NCI-H345 treated with DMSO at 0.1 percent for 48 hours (cell line): ENCODE measurements at regions not wholly inside any gene's neighbourhood (a gene's known extent, or its start where the extent isn't known, plus 50 kb on each side); places are given as distances from the start of the nearest gene placed in this dataset.

Experiments used
- DNase-seq: peaks from one replicate; lab custom pipeline; 2025; ENCODE audit not compliant: unreplicated experiment; lab: John Stamatoyannopoulos, UW

DNA sequence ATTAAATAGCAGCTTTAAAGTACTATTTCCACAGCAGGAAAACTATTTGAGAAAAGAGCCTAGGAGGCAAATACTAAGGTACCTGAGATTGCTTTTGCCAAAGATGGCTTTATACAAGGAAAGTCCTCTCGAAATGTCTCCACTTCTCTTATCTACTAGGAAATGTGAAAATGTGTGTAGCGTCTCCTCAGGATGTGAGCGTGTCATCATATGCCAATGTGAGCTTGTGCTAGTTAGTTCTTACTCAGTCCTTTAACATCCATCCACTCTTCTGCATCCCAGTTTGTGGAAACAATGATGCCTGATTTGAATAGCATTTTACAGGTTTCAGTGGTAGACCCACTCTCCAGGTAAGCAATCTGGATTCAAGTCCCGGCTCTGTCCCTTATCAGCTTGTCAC lies 421.0 kb downstream of the DYNC2H1 start:
- no peak for DNase-seq

- no peak for DNase-seq
Measured at GRCh38 chr11:103532133-103532788, 423.0 kb downstream of the DYNC2H1 start.

DNA sequence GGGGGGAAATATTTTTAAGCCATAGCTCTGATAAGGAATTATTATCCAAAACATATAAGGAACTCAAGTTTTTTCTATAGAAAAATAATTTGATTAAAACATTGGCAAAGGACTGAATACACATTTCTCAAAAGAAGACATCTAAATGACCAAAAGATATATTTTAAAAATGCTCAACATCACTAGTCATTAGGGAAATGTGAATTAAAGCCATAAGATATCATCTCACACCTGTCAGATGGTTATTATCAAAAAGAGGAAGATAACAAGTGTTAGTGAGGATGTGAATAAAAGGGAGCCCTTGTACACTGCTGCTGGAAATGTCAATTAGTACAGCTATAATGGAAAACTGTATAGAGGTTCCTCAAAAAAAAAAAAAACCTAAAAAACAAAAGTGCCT lies 425.0 kb downstream of the DYNC2H1 start:
- DNase-seq = no peak

DNA sequence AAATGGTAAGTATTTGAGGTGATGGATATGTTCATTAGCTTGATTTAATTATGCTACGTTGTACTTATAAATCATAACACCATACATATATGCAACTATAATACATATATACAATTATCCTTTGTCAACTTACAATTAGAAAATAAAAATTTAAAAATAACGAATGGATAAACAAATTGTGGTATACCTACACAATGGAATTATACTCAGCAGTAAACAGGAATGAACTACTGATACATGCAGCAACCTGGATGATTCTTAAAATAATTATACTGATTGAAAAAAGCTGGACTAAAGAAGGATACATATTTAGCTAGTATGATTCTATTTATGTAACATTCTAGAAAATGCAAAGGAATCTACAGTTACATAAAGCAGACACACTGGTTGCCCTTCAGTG lies 425.7 kb downstream of the DYNC2H1 start:
- DNase-seq = no peak

DNA sequence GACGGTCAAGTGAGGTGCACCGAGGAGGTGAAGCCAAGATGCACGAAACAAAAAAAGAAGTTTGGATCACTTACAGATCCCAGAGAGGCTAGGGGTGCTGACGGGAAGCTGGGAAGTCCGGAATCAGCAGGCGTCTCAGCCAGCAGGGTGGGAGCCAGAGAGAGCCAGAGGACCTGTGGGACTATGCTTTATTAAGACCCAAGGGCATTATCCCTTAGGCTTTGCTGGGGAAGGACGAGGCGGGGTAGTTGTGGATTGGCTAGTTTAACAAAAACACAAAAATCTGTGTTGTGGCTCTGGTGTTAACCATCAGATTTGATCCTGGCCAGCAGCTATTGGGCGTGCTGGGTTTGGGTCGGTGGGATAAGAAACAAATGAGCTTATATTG lies 427.1 kb downstream of the DYNC2H1 start:
- no peak for DNase-seq

GRCh38 chr11:103537904-103538502 lies 428.8 kb downstream of the DYNC2H1 start:
- no peak for DNase-seq

DNA sequence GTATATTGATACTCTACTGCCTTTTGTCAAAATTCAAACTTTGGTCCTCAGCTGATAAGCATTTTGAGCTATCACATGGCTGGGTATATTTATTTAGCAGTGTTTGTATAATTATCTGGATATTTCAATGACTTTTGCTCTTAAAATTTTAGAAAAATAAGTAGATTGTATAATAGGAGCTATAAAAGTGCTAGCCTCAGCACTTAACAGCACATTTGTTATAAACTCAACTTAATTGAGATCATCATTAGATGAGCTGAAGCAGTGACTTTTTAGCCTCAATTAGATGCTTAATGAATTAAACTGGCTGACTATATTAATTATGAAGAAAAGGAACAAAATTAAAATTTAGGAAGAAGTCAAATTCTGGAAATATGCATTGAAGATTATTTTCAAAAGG lies 429.9 kb downstream of the DYNC2H1 start:
- DNase-seq = no peak

- DNase-seq = no peak
Measured at GRCh38 chr11:103541186-103541795, 432.1 kb downstream of the DYNC2H1 start.

- no peak for DNase-seq
Measured at GRCh38 chr11:103542851-103543250, 433.6 kb downstream of the DYNC2H1 start.

DNA sequence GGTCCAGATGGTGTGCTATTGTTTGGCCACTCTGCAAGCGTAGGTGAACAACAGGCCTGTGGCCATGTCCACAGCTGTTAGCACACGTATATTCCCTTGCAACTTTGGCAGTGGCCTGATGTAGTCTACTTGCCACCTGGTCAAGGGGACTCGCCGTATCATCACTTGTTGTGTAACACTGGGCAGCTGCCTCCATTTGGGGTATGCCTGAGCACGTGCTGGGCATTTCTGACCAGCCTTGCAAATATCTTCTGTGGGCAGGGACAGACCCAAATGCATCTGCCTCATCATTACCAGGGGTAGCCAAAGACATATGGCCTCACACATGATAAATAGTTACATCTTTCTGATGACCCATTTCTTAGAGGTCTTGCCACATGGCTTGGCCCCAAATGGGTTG lies 434.2 kb downstream of the DYNC2H1 start:
- DNase-seq = no peak

GRCh38 chr11:103544874-103545273 lies 435.6 kb downstream of the DYNC2H1 start:
- DNase-seq = no peak

- DNase-seq = no peak
Measured at GRCh38 chr11:103545551-103545950, 436.3 kb downstream of the DYNC2H1 start.

- no peak for DNase-seq
Measured at GRCh38 chr11:103546236-103546635, 437.0 kb downstream of the DYNC2H1 start.

DNA sequence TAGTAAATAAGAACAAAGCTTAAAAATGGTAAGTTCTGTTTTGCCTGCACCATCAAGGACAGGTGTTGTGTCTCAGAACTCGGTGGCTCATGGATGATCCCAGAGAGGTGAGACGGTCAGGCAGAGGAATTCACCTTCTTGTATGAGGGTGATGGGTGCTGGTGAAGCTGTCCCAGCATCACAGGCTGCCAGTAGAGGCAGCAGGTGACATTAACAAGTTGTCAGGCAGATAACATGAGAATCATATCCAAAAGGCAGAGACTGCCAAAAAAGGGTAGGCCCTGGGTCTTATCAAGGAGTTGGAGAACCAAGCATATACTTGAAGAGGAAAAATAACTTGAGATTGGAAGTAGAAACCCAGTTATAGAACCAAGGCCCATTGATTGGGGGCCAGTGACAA lies 437.8 kb downstream of the DYNC2H1 start:
- DNase-seq = no peak

GRCh38 chr11:103547691-103548090 lies 438.5 kb downstream of the DYNC2H1 start:
- DNase-seq = no peak

- DNase-seq = no peak
Measured at GRCh38 chr11:103548838-103549237, 439.6 kb downstream of the DYNC2H1 start.

DNA sequence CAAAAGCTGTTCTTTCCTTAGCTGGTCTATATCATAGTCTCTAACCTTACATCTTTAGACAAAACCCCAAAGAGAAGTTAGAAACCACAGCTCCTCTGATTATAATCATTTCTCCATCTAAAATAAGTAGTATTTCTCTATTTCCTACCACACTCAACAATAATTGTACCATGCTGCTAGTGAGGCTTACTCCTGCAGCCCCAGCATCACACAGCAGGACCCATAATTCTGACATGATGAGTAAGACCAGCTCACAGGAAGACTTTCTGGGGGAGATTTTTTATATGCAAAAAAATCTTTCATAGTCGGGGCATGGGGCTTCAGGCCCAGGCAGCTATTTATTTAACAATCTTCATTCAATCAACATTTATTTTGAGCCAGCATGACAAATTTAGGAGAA lies 441.6 kb downstream of the DYNC2H1 start:
- no peak for DNase-seq

DNA sequence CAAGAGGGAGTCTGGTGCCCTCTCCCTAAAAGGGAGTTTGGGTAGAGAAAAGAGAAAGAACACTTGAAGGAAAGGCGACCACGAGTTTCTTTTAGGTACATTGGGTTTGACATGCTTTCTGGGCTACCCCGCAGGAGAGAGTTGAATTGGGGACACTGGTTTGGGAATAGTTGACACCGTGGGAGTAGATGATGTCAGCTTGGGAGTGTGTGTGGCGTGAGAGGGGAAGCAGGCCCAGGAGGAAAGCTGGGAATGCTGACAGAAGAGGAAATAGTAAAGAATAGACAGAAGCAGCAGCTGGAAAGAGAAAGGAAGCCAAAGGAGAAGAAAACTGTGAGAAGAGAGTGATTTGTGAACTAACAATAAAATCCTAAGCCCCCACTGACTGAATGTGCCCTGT lies 442.9 kb downstream of the DYNC2H1 start:
- no peak for DNase-seq

GRCh38 chr11:103556171-103556570 lies 446.9 kb downstream of the DYNC2H1 start:
- no peak for DNase-seq

DNA sequence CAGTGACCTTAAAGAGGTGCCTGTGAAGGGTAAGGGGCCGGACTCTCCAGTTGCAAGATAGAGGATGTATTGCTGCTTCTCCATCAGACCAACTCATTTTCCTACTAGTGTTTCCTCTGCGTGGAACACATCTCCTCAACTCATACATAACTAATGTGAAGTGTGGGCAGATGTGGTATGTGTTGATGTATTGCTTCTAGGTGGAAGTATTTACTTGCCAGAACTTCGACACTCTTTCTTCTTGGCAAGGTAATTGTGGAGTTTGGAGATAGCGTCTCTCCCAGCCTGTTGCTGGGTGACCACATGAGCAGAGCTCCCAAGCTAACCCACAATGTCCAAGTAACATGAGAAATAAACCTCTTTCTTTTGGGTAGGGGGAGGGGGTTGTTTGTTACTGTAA lies 456.9 kb downstream of the DYNC2H1 start:
- DNase-seq = no peak

- DNase-seq = no peak
Measured at GRCh38 chr11:103581760-103582159, 454.7 kb upstream of the DDI1 start.

- DNase-seq = no peak
Measured at GRCh38 chr11:103582351-103582909, 454.0 kb upstream of the DDI1 start.
